GM21723 (cell line): ENCODE measurements at regions not wholly inside any gene's neighbourhood (a gene's known extent, or its start where the extent isn't known, plus 50 kb on each side); places are given as distances from the start of the nearest gene placed in this dataset.

Experiments used
- ATAC-seq: cut with Tn5 transposase; IDR thresholded peaks from one replicate; pipeline ENCODE4 v1.9.1; 2021; ENCODE audit warnings: mild to moderate bottlenecking, moderate library complexity; ENCODE audit not compliant: unreplicated experiment

- ATAC-seq: peak; percentile 71
Observed at GRCh38 chr16:87074641-87075318, 242.4 kb downstream of the C16orf95 start.

GRCh38 chr16:87075319-87075860, 241.8 kb downstream of the C16orf95 start:
- no peak for ATAC-seq

- no peak for ATAC-seq
Observed at GRCh38 chr16:87076331-87076949, 240.8 kb downstream of the C16orf95 start.

GRCh38 chr16:87076950-87077749, 240.0 kb downstream of the C16orf95 start:
- no peak for ATAC-seq

GRCh38 chr16:87077750-87078127, 239.5 kb downstream of the C16orf95 start:
- ATAC-seq: no peak

- no peak for ATAC-seq
Observed at GRCh38 chr16:87080571-87081167, 236.5 kb downstream of the C16orf95 start.

GRCh38 chr16:87085441-87085840, 231.8 kb downstream of the C16orf95 start:
- ATAC-seq: no peak

GRCh38 chr16:87086156-87086555, 231.0 kb downstream of the C16orf95 start:
- no peak for ATAC-seq

GRCh38 chr16:87086575-87086974, 230.6 kb downstream of the C16orf95 start:
- no peak for ATAC-seq

- no peak for ATAC-seq
Observed at GRCh38 chr16:87092958-87093357, 224.2 kb downstream of the C16orf95 start.

GRCh38 chr16:87093804-87094555, 223.2 kb downstream of the C16orf95 start:
- no peak for ATAC-seq

- ATAC-seq: no peak
Observed at GRCh38 chr16:87094556-87094865, 222.7 kb downstream of the C16orf95 start.

GRCh38 chr16:87095271-87095670, 221.9 kb downstream of the C16orf95 start:
- ATAC-seq: no peak

GRCh38 chr16:87096746-87097333, 220.4 kb downstream of the C16orf95 start:
- ATAC-seq: no peak

- ATAC-seq: no peak
Observed at GRCh38 chr16:87098361-87098760, 218.8 kb downstream of the C16orf95 start.

GRCh38 chr16:87098976-87099720, 218.0 kb downstream of the C16orf95 start:
- no peak for ATAC-seq

GRCh38 chr16:87100306-87101058, 216.7 kb downstream of the C16orf95 start:
- no peak for ATAC-seq

GRCh38 chr16:87101903-87102302, 215.3 kb downstream of the C16orf95 start:
- no peak for ATAC-seq

- no peak for ATAC-seq
Observed at GRCh38 chr16:87107201-87107600, 210.0 kb downstream of the C16orf95 start.
